WTC11 (cell line): ENCODE measurements at regions not wholly inside any gene's neighbourhood (a gene's known extent, or its start where the extent isn't known, plus 50 kb on each side); places are given as distances from the start of the nearest gene placed in this dataset.
A peak's percentile ranks its signal among the peaks of the same experiment; 100 is the strongest.

Source experiments
- ATF2 ChIP-seq: sonication (generic); formaldehyde crosslinking; IDR thresholded peaks from 2 replicates; pipeline ENCODE4 v1.8.1; 2022; ENCODE audit warnings: low read depth, missing genetic modification reagents, borderline replicate concordance
- CTCF ChIP-seq: fragments of 200-600 bp; IDR thresholded peaks from 2 replicates; pipeline ENCODE4 v1.8.0; 2022; ENCODE audit warnings: antibody characterized with exemption
- E2F5 ChIP-seq: sonication (generic); formaldehyde crosslinking; IDR thresholded peaks from 2 replicates; pipeline ENCODE4 v1.8.1; 2022; ENCODE audit warnings: mild to moderate bottlenecking, moderate library complexity, missing genetic modification reagents
- FOXP1 ChIP-seq: sonication (generic); formaldehyde crosslinking; IDR thresholded peaks from 2 replicates; pipeline ENCODE4 v1.8.0; 2022; ENCODE audit warnings: missing genetic modification reagents, mild to moderate bottlenecking, moderate library complexity, borderline replicate concordance
- GTF2I ChIP-seq: fragments of 250-450 bp; sonication (Bioruptor Pico); conservative IDR thresholded peaks from 2 replicates; pipeline ENCODE4 v1.4.0; 2021; ENCODE audit warnings: mild to moderate bottlenecking
- HMGXB4 ChIP-seq: sonication (generic); formaldehyde crosslinking; IDR thresholded peaks from 2 replicates; pipeline ENCODE4 v1.8.1; 2023; ENCODE audit warnings: mild to moderate bottlenecking, moderate library complexity, missing genetic modification reagents
- NR2C2 ChIP-seq: sonication (generic); formaldehyde crosslinking; IDR thresholded peaks from 2 replicates; pipeline ENCODE4 v1.8.0; 2022; ENCODE audit warnings: mild to moderate bottlenecking, missing genetic modification reagents
- TCF7 ChIP-seq: sonication (generic); formaldehyde crosslinking; IDR thresholded peaks from 2 replicates; pipeline ENCODE4 v1.8.0; 2022; ENCODE audit warnings: mild to moderate bottlenecking, low read depth, missing genetic modification reagents, moderate library complexity
- TEAD1 ChIP-seq: sonication (generic); formaldehyde crosslinking; IDR thresholded peaks from 2 replicates; pipeline ENCODE4 v1.8.0; 2022; ENCODE audit warnings: mild to moderate bottlenecking, missing genetic modification reagents
- TEAD4 ChIP-seq: sonication (generic); formaldehyde crosslinking; IDR thresholded peaks from 2 replicates; pipeline ENCODE4 v1.8.0; 2022; ENCODE audit warnings: mild to moderate bottlenecking, missing genetic modification reagents
- TP53 ChIP-seq: sonication (generic); formaldehyde crosslinking; IDR thresholded peaks from 2 replicates; pipeline ENCODE4 v1.8.1; 2023; ENCODE audit warnings: mild to moderate bottlenecking, missing genetic modification reagents
- ZNF138 ChIP-seq: sonication (generic); formaldehyde crosslinking; conservative IDR thresholded peaks from 2 replicates; pipeline ENCODE4 v1.8.1; 2022; ENCODE audit warnings: mild to moderate bottlenecking, moderate library complexity, missing genetic modification reagents
- ZNF396 ChIP-seq: fragments of 250-450 bp; sonication (Bioruptor Pico); IDR thresholded peaks from 2 replicates; pipeline ENCODE4 v1.8.0; 2021; ENCODE audit warnings: mild to moderate bottlenecking, moderate library complexity, borderline replicate concordance

GRCh38 chr16:85235991-85236817 lies 123.9 kb upstream of the CIBAR2 start:
- TF ChIP-seq NR2C2 (CRISPR knock-in tag) (no peak), ATF2 (no peak), CTCF (no peak), FOXP1 (CRISPR knock-in tag) (no peak), E2F5 (CRISPR knock-in tag) (no peak), TEAD1 (CRISPR knock-in tag) (no peak), ZNF396 (CRISPR knock-in tag) (no peak), ZNF138 (no peak), TP53 (CRISPR knock-in tag) (no peak), GTF2I (0 out of 2 replicates have a peak, but pooled peaks have one; percentile 78), TEAD4 (CRISPR knock-in tag) (no peak), HMGXB4 (no peak), TCF7 (CRISPR knock-in tag) (no peak)
